H9 (cell line): ENCODE measurements at regions not wholly inside any gene's neighbourhood (a gene's known extent, or its start where the extent isn't known, plus 50 kb on each side); places are given as distances from the start of the nearest gene placed in this dataset.

Source experiments
- DNase-seq: peaks from one replicate; pipeline ENCODE4 v3.0.0-alpha.2; 2017
- H2AFZ ChIP-seq: one replicate; pipeline ENCODE4 v1.6.1; 2013; ENCODE audit warnings: mild to moderate bottlenecking, low read length, control low read depth, moderate library complexity
- H2AK5ac ChIP-seq: 2 replicates; pipeline ENCODE4 v1.6.1; 2013; ENCODE audit warnings: low read length, control low read depth, mixed read lengths; ENCODE audit not compliant: insufficient read length
- H2BK120ac ChIP-seq: one replicate; pipeline ENCODE4 v1.6.1; 2013; ENCODE audit warnings: low read depth, mild to moderate bottlenecking, low read length, control low read depth, inconsistent platforms; ENCODE audit not compliant: poor library complexity, severe bottlenecking
- H2BK12ac ChIP-seq: 2 replicates; pipeline ENCODE4 v1.6.1; 2013; ENCODE audit warnings: low read length, control low read depth, mixed read lengths, low read depth; ENCODE audit not compliant: insufficient read length
- H2BK15ac ChIP-seq: 2 replicates; pipeline ENCODE4 v1.6.1; 2013; ENCODE audit warnings: low read depth, low read length, control low read depth
- H2BK20ac ChIP-seq: one replicate; pipeline ENCODE4 v1.6.1; 2013; ENCODE audit warnings: low read depth, mild to moderate bottlenecking, low read length, control low read depth, inconsistent platforms; ENCODE audit not compliant: poor library complexity, severe bottlenecking
- H2BK5ac ChIP-seq: 2 replicates; pipeline ENCODE4 v1.6.1; 2013; ENCODE audit warnings: low read length, control low read depth, mixed read lengths; ENCODE audit not compliant: insufficient read length
- H3K14ac ChIP-seq: 2 replicates; pipeline ENCODE4 v1.6.1; 2013; ENCODE audit warnings: low read length, control low read depth; ENCODE audit not compliant: insufficient read depth
- H3K18ac ChIP-seq: 2 replicates; pipeline ENCODE4 v1.6.1; 2013; ENCODE audit warnings: low read depth, mild to moderate bottlenecking, mixed read lengths, low read length, control low read depth; ENCODE audit not compliant: insufficient read length
- H3K23ac ChIP-seq: 2 replicates; pipeline ENCODE4 v1.6.1; 2013; ENCODE audit warnings: low read length, control low read depth, mixed read lengths, low read depth; ENCODE audit not compliant: insufficient read length
- H3K23me2 ChIP-seq: 2 replicates; pipeline ENCODE4 v1.6.1; 2013; ENCODE audit warnings: low read depth, mild to moderate bottlenecking, mixed read lengths, low read length, control low read depth; ENCODE audit not compliant: insufficient read length, poor library complexity, severe bottlenecking
- H3K27ac ChIP-seq: 2 replicates; pipeline ENCODE4 v1.5.1; 2013; ENCODE audit warnings: low read length, control low read depth, mixed read lengths, low read depth; ENCODE audit not compliant: insufficient read length
- H3K27me3 ChIP-seq: 2 replicates; pipeline ENCODE4 v1.6.1; 2013; ENCODE audit warnings: low read length, control low read depth, inconsistent platforms; ENCODE audit not compliant: insufficient read depth
- H3K4ac ChIP-seq: 2 replicates; pipeline ENCODE4 v1.6.1; 2013; ENCODE audit warnings: low read depth, mild to moderate bottlenecking, control low read depth, inconsistent platforms, low read length, moderate library complexity
- H3K4me1 ChIP-seq: 2 replicates; pipeline ENCODE4 v1.6.1; 2013; ENCODE audit warnings: low read length, control low read depth, inconsistent platforms; ENCODE audit not compliant: insufficient read depth
- H3K4me2 ChIP-seq: 2 replicates; pipeline ENCODE4 v1.6.1; 2013; ENCODE audit warnings: low read length, control low read depth, mixed read lengths; ENCODE audit not compliant: insufficient read length, insufficient read depth
- H3K56ac ChIP-seq: 2 replicates; pipeline ENCODE4 v1.6.1; 2013; ENCODE audit warnings: low read depth, mild to moderate bottlenecking, mixed read lengths, low read length, control low read depth; ENCODE audit not compliant: insufficient read length
- H3K79me1 ChIP-seq: 2 replicates; pipeline ENCODE4 v1.6.1; 2013; ENCODE audit warnings: low read depth, mild to moderate bottlenecking, moderate library complexity, low read length, control low read depth, inconsistent platforms; ENCODE audit not compliant: insufficient read depth, poor library complexity, severe bottlenecking
- H3K79me2 ChIP-seq: 2 replicates; pipeline ENCODE4 v1.6.1; 2013; ENCODE audit warnings: low read length, control low read depth, inconsistent platforms; ENCODE audit not compliant: insufficient read depth
- H3K9ac ChIP-seq: 2 replicates; pipeline ENCODE4 v1.6.1; 2013; ENCODE audit warnings: low read length, control low read depth, mixed read lengths; ENCODE audit not compliant: insufficient read length; ENCODE audit errors: extremely low read depth
- H3K9me3 ChIP-seq: one replicate; pipeline ENCODE4 v1.6.1; 2013; ENCODE audit warnings: low read depth, low read length, inconsistent platforms; ENCODE audit not compliant: control insufficient read depth
- H3T11ph ChIP-seq: one replicate; pipeline ENCODE4 v1.6.1; 2013; ENCODE audit warnings: mild to moderate bottlenecking, low read length, control low read depth, inconsistent platforms
- H4K20me1 ChIP-seq: one replicate; pipeline ENCODE4 v1.6.1; 2013; ENCODE audit not compliant: control insufficient read depth, insufficient read length, insufficient read depth
- H4K5ac ChIP-seq: 2 replicates; pipeline ENCODE4 v1.6.1; 2013; ENCODE audit warnings: low read depth, mild to moderate bottlenecking, mixed read lengths, low read length, control low read depth; ENCODE audit not compliant: insufficient read length
- H4K8ac ChIP-seq: replicated peaks from 2 replicates; pipeline ENCODE4 v1.6.1; 2013; ENCODE audit warnings: low read length, control low read depth, mixed read lengths, low read depth; ENCODE audit not compliant: insufficient read length
- H4K91ac ChIP-seq: 2 replicates; pipeline ENCODE4 v1.6.1; 2013; ENCODE audit warnings: low read depth, mild to moderate bottlenecking, moderate library complexity, mixed read lengths, low read length, control low read depth; ENCODE audit not compliant: insufficient read length
- H3K27ac Mint-ChIP-seq, 3 experiments: 2 replicates in 2 of 3; 3 replicates in 1 of 3; pipeline ENCODE4 v1.8.0; 2020 to 2021; ENCODE audit warnings: mixed read lengths in 3 of 3, mild to moderate bottlenecking in 1 of 3, moderate library complexity in 1 of 3
- H3K27me3 Mint-ChIP-seq: 2 replicates; pipeline ENCODE4 v1.8.0; 2021; ENCODE audit warnings: low read depth, mild to moderate bottlenecking, moderate library complexity, mixed read lengths
- H3K36me3 Mint-ChIP-seq, 3 experiments: 2 replicates in 2 of 3; 3 replicates in 1 of 3; pipeline ENCODE4 v1.8.0; 2020 to 2021; ENCODE audit warnings: low read depth in 3 of 3, mixed read lengths in 3 of 3; ENCODE audit not compliant: insufficient read depth in 1 of 3
- H3K4me1 Mint-ChIP-seq, 2 experiments: 2 replicates each; pipeline ENCODE4 v1.8.0; 2020; ENCODE audit warnings: mixed read lengths in 2 of 2
- H3K4me3 Mint-ChIP-seq, 2 experiments: 2 replicates in 1 of 2; 3 replicates in 1 of 2; pipeline ENCODE4 v1.8.0; 2020 to 2021; ENCODE audit warnings: mild to moderate bottlenecking in 2 of 2, mixed read lengths in 2 of 2, moderate library complexity in 1 of 2
- H3K9me3 Mint-ChIP-seq, 2 experiments: 2 replicates in 1 of 2; 3 replicates in 1 of 2; pipeline ENCODE4 v1.8.0; 2020; ENCODE audit warnings: mild to moderate bottlenecking in 2 of 2, mixed read lengths in 2 of 2, moderate library complexity in 1 of 2
- TF ChIP-seq, protein P1 (sequence below): fragments of 200-600 bp; sonication (generic); conservative IDR thresholded peaks from 3 replicates; pipeline ENCODE4 v1.8.0; 2021; ENCODE audit warnings: antibody characterized with exemption, mild to moderate bottlenecking

GRCh38 chr10:9685596-9685995 lies 1332.1 kb upstream of the CELF2 start:
- Histone ChIP-seq H3K27me3 (no peaks in the 10 kb centered on the region), H2BK120ac (no peak overlapping the region), H2AK5ac (no peak overlapping the region), H3K4me2 (no peak overlapping the region), H3K4ac (no peak overlapping the region), H3K14ac (no peak overlapping the region), H3K23ac (no peak overlapping the region), H3K9me3 (no peaks in the 10 kb centered on the region), H4K8ac (no peak overlapping the region), H3K23me2 (no peaks in the 10 kb centered on the region), H3T11ph (no peak overlapping the region), H3K18ac (no peak overlapping the region), H2BK12ac (no peak overlapping the region), H3K27ac (no peak overlapping the region), H3K56ac (no peak overlapping the region), H2BK15ac (no peak overlapping the region), H2AFZ (no peak overlapping the region), H3K4me1 (no peaks in the 10 kb centered on the region), H2BK20ac (no peak overlapping the region), H3K79me1 (no peaks in the 10 kb centered on the region), H3K79me2 (no peaks in the 10 kb centered on the region), H3K9ac (no peak overlapping the region), H4K20me1 (no peaks in the 10 kb centered on the region), H2BK5ac (no peak overlapping the region), H4K5ac (no peak overlapping the region), H4K91ac (no peak overlapping the region)
- no peaks in the 10 kb centered on the region for H3K27me3 Mint-ChIP-seq
- H3K27ac Mint-ChIP-seq = no peak overlapping the region
- peaks cover 14% of the 10 kb centered on the region in 2 experiments for H3K9me3 Mint-ChIP-seq
- no peak overlapping the region for H3K4me3 Mint-ChIP-seq
- TF ChIP-seq, protein P1, sequence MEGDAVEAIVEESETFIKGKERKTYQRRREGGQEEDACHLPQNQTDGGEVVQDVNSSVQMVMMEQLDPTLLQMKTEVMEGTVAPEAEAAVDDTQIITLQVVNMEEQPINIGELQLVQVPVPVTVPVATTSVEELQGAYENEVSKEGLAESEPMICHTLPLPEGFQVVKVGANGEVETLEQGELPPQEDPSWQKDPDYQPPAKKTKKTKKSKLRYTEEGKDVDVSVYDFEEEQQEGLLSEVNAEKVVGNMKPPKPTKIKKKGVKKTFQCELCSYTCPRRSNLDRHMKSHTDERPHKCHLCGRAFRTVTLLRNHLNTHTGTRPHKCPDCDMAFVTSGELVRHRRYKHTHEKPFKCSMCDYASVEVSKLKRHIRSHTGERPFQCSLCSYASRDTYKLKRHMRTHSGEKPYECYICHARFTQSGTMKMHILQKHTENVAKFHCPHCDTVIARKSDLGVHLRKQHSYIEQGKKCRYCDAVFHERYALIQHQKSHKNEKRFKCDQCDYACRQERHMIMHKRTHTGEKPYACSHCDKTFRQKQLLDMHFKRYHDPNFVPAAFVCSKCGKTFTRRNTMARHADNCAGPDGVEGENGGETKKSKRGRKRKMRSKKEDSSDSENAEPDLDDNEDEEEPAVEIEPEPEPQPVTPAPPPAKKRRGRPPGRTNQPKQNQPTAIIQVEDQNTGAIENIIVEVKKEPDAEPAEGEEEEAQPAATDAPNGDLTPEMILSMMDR = no peak
- no peak for DNase-seq
- H3K36me3 Mint-ChIP-seq = peaks cover 6 to 15% (median 9%) of the 10 kb centered on the region in 3 experiments; a peak in 5 of 7 replicates
- H3K4me1 Mint-ChIP-seq = no peaks in the 10 kb centered on the region
